GM21381 (cell line): ENCODE measurements at regions not wholly inside any gene's neighbourhood (a gene's known extent, or its start where the extent isn't known, plus 50 kb on each side); places are given as distances from the start of the nearest gene placed in this dataset.
"Not testable (repeated sequence)": the region's sequence is repeated elsewhere in the genome, so short reads cannot be mapped to it uniquely, and the experiment has no call there.

Source experiments
- ATAC-seq: cut with Tn5 transposase; IDR thresholded peaks from one replicate; pipeline ENCODE4 v1.9.1; 2021; ENCODE audit warnings: mild to moderate bottlenecking, moderate library complexity; ENCODE audit not compliant: unreplicated experiment

DNA sequence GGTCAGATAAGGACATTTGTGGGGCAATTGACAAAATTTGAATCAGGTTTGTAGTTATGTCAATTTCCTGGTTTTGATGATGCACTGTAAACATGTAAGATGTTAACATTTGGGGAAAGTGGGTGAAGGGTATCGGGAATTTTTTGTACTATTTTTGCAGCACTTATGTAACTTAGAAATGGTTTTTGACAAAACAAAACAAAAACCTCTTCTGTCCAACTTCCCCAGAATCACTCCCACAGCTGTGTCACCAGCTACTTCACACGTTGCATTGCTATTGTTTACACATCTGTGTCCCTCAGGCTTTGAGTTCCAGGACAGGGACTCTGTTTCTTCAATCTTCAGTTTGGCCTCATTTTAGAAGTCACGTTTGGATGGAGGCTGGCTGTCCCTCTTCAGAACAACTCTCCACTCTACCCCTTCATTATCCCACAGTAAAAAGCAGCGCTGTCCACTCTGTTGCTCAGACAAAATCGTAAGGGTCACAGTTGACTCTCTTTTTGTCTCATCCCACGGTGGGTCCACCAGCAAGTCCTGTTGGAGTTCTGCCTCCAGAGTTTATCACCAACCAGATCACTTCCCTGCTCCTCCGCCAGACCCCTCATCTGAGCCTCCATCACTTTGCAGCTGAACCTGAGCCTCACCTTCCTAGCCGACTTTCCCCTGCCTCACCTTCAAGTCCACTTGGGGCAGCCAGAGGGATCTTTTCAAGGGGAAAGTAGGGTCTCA lies 63.2 kb downstream of the NENF start:
- ATAC-seq, result no peak

DNA sequence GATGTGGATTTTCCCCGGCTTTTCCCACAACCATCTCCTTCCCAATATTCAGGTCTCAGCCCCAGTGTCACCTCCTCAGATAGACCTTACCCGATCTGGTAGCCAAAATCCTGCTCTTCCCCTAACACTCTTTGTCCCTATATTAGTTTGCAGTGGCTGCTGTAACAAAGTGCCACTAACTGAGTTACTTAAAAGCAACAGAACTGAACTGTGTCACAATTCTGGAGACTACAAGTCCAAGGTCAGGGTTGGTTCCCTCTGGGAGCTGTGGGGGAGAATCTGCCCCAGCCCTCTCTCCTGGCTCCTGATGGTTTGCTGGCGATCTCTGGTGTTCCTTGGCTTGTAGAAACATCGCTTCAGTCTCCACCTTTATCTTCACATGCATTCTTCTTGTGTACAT lies 64.0 kb downstream of the NENF start:
- no peak for ATAC-seq

DNA sequence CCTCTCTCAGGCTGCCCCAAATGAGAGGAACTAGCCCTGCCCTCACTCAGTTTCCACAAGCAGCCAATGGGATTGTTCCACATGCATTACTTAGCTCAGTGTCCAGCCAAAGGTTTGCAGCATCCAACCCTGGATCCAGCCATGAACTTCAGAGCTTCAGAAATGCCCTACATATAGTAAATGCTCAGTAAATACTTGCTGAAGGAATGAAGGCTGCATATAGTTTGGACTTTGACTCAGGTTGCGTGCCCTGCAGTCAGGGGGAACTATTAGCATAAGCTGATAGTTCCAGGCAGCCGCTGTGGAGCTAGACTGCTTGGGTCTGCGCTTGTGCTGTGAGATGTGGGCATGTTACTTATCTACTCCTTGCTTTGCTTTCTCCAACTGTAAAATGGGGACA lies 64.8 kb downstream of the NENF start:
- ATAC-seq, result no peak

DNA sequence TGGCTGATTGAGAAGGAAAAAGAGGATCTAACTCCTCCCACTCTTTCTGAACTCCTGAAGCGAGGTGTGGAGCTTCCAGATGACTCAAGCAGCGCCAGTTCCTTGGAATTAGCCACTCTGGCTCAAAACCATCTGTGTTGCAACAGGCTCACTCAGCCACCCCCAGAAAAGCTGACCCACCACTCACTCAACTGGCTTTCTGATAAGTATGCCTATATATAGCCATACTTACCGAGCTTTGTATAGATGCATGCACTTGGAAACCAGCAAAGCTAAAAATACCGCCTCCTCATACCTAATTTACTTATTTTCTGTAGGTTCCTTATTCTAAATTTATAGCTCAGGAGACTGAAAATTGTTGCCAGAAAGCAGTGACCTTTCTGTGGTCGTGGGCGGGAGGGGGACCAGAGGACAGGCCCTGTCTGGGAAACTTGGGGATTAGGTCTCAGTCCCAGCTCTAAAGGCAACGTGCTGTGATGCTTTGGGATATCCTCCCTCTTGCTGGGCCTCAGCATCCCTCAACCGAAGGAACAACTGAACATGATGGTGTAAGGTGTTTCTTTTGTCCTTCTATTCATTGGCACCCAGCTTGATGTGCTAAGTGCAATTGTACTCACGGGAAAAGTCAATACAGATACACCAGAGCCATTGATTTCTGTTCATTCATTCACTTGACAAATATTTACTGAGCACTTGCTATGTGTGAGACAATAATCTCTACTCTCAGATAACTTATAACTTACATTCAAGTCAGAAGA lies 65.7 kb downstream of the NENF start:
- ATAC-seq, result no peak

DNA sequence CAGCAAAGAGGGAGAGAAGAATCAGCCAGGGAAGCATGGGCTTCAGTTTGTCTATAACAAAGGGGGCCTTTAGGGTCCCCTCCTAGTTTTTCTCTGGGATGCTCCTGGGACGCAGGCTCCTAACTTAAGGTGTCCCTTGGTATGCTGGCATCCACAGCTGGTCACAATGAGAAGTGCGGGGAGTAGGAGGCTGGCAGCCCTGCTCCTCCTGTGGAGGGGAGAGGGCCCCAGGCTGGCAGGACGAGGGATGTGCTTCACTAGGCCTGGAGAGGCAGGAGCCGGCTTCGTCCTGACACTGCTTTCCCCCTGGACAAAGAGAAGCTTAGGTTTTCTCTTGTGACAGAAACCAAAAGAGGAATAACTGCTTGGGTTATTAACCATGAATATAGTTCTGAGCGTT lies 67.6 kb downstream of the NENF start:
- no peak for ATAC-seq

DNA sequence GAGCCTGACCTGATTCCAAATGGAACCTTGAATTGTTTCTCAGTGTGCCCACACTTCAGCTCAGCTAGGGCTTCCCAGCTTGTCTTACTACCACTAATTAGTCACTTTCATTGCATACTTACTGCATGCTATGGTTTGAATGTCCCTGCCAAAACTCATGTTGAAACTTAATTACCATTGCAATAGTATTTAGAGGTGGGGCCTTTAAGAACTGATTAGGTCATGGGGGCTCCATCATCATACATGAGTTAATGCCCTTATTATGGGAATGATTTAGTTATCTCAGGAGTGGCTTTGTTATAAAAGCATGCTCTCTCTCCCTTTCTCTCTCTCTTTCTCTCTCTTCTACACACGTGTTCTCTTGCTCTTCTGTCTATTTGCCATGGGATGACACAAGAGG lies 68.3 kb downstream of the NENF start:
- ATAC-seq, result no peak

DNA sequence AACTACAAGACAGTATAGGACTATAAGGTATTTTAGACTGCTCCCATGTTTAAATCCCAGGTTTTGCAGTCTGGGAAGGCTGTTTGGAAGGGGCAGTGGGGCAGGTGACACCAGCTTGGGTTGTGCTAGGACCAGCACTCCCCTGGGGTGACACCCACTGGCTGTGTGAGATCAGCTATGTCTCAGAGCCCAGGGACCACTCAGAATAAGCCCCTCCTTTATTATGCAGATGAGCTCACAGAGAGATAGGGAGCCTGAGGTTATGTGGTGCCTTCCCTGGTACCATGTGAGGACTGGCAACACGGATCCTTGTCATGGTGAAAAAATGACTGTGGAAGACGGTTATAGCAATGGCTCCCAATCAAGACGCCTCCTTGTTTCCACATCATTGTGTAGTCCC lies 71.0 kb downstream of the NENF start:
- no peak for ATAC-seq

DNA sequence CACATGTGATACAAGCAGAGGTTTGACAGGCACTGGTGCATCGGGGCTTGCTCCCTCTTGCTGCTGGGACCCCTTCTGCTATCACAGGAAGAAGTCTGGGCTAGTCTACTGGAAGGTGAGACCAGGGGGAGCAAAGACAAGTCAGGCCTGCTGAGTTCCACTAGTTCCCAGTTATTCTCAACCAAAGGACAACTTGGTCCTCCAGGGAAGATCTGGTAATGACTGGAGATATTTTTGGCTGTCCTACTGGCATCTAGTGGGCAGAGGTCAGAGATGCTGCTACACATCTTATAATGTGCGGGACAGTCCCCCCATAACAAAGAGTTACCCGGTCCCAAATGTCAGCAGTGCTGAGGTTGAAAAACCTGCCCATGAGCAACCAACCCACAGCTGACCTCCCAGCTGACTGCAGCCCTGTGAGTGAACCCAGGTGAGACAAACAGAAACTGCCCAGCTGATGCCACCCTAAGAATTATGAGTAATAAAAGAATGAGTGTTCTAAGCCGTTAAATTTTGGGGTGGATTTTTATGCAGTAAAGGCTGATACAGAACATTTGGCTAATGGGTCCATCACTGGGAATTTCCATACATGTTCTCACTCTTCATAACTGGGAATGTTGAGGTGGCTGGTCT lies 71.6 kb downstream of the NENF start:
- ATAC-seq, result no peak

DNA sequence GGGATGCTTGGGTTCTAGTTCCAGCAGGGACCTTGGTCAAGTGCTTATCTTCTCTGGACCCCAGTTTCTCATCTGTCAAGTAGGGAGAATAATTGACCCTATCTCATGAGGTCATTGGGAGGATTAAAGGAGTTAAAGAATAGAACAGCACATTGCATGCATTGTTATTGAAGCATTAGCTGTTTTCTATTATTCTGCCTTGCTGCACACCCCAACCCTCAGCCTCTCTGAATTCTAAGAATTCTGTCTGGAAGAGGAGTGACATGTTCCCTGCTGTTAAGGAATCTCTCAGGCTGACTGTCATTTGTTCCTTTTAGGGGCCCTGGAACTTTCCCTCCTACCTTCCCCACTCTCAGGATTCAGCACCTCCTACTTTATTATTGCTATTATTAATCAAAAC lies 73.9 kb downstream of the NENF start:
- no peak for ATAC-seq

DNA sequence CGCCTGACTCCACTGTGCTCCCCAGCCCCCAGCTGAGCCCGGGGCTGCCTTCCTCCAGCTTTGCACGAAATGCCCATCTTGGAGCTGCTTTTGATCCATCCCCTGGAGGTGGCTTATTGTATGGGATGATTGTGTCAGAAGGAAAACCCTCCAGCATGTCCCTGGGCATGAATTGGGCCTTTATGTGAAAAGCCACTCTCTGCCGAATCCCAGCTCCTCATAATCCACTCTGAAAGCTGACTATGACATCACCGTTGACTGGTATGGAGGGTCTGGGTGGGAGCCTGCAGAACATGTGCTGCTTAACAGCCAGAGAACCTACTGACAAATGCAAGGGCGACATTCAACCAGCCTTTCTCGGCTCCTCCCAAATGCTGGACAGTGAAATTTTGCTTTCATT lies 74.6 kb downstream of the NENF start:
- ATAC-seq, result no peak

DNA sequence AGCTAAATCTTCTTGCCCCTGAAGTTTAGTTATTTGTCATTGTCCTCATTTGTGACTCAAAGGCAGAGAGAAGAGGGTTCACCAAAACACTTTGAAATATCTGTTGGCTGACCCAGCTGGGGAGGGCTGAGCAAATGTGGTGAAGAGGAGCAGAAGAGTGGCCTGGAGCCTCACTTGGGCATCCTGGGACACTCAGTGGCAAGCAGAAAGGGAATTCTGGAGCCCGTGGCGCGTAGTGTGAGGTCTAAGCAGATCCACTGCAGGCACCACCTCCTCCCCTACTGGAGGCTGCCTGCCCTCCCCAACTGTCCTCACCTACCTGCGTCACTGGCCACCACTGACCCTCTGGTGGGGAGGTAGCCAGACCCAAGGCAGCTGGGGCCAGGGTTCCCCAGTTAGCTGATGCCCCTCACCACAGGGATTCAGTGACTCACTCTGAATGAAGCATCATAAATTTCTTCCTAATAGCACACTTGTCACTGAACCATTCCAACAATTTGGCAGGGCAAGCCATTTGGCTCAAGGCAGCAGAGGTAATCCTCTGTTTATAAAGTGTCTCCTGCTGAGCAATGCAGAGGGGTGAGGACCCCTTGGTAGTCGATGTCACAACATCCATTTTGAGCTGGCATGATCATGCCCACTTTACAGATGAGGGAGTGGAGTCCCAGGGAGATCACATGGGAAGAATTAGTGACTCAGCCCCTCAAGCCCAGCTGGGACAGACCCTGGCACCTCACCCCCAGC lies 80.3 kb downstream of the NENF start:
- no peak for ATAC-seq

DNA sequence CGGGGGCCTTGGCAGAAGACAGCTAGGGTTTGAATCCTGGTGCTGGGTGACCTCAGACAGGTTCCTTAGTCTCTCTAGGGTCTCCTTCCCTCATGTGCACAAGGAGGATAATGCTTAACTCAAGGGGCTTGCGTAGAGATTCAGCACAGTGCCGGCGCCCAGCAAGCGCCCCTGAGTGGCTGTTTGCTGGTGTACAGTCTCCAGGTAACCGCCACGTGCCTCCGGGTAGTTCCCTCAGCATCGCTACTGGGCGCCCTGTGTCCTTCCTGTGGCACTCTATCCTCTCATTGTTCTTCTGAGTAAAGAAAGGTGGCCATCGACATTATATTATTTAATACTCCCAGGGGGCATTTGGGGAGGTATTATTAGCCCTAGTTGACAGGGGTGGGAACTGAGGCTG lies 80.9 kb downstream of the NENF start:
- ATAC-seq, result no peak

DNA sequence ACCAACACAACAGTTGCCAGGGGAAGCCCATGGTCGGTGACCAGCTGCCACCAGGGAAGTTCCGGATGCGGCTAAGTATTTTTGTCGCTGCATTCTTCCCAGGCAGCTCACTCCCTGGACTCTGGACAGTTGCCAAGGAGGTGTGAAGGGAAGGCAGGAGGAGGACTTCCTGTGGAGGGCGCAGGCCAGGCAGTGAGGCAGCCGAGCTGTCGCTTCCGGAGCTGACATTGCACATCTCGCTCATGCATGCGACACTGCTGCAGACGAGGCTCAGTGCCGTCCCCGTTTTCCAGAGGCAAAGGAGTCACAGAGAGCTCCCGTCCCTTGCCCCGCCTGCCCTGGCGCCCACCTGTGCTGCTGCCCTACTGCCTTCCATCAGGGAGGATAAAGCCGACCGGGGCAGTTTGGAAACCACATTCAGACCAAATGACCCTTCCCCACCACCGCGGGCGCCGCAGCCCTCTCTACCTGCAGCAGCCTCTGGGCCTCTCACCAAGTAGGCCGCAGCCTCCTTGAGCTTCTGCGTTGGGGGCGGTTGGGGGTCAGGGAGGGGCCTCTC lies 81.4 kb downstream of the NENF start:
- no peak for ATAC-seq

DNA sequence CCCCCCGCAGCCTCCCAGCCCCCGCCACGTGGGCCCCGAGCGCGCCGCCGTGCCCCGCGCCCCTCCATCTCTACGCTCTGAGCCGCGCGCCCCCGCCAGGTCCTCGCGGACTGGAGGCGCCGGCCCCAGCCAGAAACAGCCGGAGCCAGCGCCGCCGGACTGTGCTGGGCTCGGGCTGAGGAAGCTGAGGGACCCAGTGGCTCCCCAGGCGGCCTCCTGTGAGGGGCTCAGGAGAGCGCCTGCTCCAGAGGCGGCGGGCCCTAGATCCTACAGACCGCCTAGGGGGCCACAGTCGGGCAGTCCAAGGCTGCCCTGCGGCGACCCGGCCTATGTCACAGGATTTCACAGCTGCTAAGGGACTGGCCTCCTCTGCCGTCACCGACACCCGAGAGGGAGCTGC lies 82.1 kb downstream of the NENF start:
- no peak for ATAC-seq

DNA sequence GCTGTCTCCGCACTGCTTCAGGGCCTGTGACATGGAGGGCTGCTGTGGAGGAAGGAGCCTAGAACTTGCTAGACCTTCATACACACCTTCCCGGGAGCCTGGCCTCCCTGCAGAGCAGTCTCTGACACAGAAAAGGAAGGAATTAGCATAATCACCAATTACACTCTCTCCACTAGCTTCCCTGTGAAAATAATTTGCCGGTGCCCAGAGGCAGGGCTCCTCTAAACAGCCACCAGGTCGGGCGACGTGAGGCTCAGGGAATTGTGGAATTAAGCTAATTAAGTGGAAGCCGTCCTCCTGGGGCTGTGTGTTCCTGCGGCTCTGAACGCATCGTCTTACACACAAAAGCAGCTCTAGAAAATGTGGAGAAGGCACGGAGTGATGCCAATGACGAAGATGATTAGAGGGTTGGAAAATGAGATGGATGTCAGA lies 82.6 kb downstream of the NENF start:
- no peak for ATAC-seq

DNA sequence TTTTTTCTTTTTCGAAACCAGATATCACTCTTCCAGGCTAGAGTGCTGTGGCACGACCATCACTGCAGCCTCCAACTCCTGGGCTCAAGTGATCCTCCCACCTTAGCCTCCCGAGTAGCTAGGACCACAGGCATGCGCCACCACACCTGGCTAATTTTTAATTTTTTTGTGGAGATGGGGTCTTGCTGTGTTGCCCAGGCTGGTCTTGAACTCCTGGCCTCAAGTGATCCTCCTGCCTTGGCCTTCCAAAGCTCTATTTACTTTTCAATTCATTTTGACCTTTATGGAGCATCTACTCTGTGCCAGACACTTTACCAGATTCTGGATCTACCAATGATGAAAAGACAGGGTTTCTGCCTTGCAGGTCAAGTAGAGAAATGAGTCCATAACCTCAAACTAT lies 83.3 kb downstream of the NENF start:
- ATAC-seq, result not testable (repeated sequence)

DNA sequence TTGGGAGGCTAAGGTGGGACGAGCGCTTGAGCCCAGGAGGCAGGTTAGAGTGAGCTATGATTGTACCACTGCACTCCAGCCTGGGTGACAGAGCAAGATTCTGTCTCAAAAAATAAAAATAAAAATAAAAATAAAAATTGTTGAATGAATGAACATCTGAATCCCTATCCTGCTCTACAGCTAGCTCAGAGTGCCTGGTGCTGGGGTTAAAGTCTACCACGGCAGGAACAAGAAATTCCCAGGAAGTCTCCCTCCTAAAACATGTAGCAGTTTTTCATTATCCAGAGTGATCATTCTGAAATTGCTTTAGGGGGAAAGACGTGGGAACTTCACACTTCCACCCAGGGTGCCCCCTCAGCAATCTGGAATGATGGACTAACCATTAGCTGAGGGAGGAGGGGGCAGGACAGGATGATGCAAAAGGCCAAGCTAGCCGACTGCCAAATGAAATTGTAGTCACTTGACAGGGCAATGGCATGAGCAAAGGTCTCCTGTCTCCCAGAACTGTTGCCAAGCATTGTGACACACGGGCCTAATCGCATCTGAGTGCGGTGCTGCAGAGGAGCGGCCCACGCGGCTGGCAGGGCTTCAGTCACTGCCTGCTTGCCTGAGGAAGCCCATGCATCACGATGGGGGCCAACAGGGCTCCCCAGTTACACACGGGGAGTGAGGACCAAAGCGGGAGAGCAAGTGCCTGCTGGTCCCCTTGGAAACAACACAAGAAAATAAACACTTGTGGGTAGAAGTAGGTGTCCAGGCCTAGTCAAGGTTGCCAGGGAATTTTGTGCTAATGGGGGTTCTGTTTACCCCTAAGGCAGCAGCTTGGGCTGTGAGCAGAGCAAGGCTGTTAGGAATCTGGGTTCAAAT lies 85.7 kb downstream of the NENF start:
- no peak for ATAC-seq

DNA sequence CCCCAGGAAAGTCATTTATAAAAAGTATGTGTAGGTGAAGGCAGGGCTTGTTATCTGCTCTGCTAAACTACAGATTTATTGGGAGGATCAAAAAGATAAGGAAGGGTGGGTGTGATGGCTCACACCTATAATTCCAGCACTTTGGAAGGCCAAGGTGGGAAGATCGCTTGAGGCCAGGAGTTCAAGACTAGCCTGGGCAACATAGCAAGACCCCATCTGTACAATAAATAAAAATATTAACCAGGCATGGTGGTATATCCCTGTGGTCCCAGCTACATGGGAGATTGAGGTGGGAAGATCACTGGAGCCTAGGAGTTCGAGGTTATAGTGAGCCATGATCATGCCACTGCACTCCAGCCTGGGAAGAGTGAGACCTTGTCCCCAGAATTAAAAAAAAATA lies 86.4 kb downstream of the NENF start:
- ATAC-seq, result no peak

DNA sequence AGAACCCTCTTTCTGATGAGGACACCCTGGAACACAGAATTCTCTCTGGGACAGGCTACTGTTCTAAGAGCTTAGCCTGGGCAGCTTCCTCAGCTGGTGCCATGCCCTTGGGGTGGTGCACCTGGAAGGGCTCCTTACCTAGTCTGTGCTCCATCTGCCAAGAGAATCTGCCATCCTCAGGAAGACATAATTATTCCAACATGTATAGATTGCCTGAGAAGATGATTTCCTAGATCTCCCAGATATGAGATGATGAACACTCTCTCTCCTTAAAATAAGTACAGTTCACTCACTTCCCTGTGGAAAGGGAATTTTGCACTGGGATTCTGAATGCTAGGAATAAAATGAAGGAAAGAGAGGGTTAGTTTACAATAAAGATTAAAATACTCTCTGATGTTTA lies 87.6 kb downstream of the NENF start:
- ATAC-seq, result no peak

DNA sequence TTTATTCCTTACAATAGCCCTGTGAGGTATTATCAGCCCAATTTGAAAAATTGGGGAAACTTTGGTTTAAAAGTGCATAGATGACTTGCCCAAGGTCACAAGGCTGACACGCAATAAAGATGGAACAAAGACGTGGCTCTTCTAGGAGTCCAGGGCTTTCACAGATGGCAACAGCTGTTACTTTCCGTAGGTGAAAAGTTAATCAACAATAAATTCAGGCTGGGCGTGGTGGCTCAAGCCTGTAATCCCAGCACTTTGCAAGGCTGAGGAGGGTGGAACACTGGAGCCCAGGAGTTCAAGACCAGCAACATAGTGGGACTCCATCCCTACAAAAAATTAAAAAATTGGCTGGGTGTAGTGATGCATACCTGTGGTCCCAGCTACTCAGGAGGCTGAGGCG lies 87.8 kb upstream of the ATF3 start:
- no peak for ATAC-seq
